ENCODE measurements at regions not wholly inside any gene's neighbourhood (a gene's known extent, or its start where the extent isn't known, plus 50 kb on each side); places are given as distances from the start of the nearest gene placed in this dataset.

DNA sequence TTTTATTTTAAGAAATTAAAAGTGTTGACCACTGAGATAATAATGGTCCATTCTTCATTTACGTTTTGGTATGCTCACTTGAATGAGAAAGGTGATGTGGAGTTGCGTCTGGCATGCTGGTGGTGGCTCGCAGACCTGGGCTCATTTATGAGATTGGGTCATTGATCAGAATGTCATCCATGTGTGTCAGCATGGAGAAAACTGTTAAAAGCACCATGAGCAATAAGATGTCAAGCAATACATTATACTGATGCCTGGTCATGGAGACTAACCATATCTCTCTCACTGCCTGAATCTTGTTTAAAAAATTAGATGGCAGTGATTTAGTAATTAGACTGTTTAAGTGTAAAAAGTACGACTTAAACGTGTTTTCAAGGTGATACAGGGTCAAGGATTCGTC lies 503.4 kb upstream of the SEMA6D start:
- no peaks in the 10 kb centered on the region for H3K27me3 ChIP-seq (ENCODE audit: insufficient read depth, low read length)
- POLR2A ChIA-PET: no interaction called here
- no TSS peak for BruUV-seq (replicated peaks)
- ATAC-seq (no peak), DNase-seq (ENCODE audit: low read depth, low spot score) (no peak)
- H3K79me2 ChIP-seq (ENCODE audit: insufficient read depth, low read length): no peaks in the 10 kb centered on the region
- CTCF ChIA-PET: no interaction called here
- H3K9me3 ChIP-seq (ENCODE audit: control insufficient read depth in 1 of 2, insufficient read depth in 1 of 2, low read depth in 1 of 2, low read length in 2 of 2): peaks cover 15 to 31% of the 10 kb centered on the region in 2 experiments; a peak in 2 of 4 replicates
- no peaks in the 10 kb centered on the region for H3K9me2 ChIP-seq (ENCODE audit: insufficient read depth)
- H3K36me3 ChIP-seq (ENCODE audit: control insufficient read depth in 1 of 2, insufficient read depth in 2 of 2, low read length in 2 of 2): no peaks in the 10 kb centered on the region
- TF ChIP-seq CEBPB (IDR thresholded peaks at IDR 0.05; ENCODE audit: low read depth) (no peak), EZH2phosphoT487 (IDR thresholded peaks at IDR 0.05; ENCODE audit: borderline replicate concordance) (no peak), ZNF274 (IDR thresholded peaks at IDR 0.05; ENCODE audit: low read depth, low read length) (no peak), POLR2AphosphoS5 (IDR thresholded peaks at IDR 0.05; ENCODE audit: low read depth, low read length) (no peak), CBX3 (IDR thresholded peaks at IDR 0.05; ENCODE audit: low read depth) (no peak), POLR2A (IDR thresholded peaks at IDR 0.05; ENCODE audit: borderline replicate concordance, extremely low read depth, insufficient read depth, insufficient read length) (no peak), TCF7L2 (IDR thresholded peaks at IDR 0.05; ENCODE audit: borderline replicate concordance, extremely low read depth, insufficient read depth, insufficient read length) (no peak), RAD21 (IDR thresholded peaks at IDR 0.05; ENCODE audit: low read depth) (no peak), JUND (IDR thresholded peaks at IDR 0.05) (no peak)
- TF ChIP-seq, protein P1, sequence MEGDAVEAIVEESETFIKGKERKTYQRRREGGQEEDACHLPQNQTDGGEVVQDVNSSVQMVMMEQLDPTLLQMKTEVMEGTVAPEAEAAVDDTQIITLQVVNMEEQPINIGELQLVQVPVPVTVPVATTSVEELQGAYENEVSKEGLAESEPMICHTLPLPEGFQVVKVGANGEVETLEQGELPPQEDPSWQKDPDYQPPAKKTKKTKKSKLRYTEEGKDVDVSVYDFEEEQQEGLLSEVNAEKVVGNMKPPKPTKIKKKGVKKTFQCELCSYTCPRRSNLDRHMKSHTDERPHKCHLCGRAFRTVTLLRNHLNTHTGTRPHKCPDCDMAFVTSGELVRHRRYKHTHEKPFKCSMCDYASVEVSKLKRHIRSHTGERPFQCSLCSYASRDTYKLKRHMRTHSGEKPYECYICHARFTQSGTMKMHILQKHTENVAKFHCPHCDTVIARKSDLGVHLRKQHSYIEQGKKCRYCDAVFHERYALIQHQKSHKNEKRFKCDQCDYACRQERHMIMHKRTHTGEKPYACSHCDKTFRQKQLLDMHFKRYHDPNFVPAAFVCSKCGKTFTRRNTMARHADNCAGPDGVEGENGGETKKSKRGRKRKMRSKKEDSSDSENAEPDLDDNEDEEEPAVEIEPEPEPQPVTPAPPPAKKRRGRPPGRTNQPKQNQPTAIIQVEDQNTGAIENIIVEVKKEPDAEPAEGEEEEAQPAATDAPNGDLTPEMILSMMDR (IDR thresholded peaks at IDR 0.05 in 2 of 3, conservative IDR thresholded peaks at IDR 0.05 in 1 of 3; ENCODE audit: borderline replicate concordance in 1 of 3, insufficient read depth in 1 of 3, low read depth in 2 of 3, low read length in 2 of 3): no peak
- H3K4me2 ChIP-seq (ENCODE audit: low read length): no peak overlapping the region
- no peak overlapping the region for H2AFZ ChIP-seq (ENCODE audit: low read depth, low read length, poor library complexity, severe bottlenecking)
- H4K20me1 ChIP-seq (ENCODE audit: insufficient read depth): no peaks in the 10 kb centered on the region
- no peak overlapping the region for H3K4me3 ChIP-seq (replicated peaks in 1 of 2; ENCODE audit: low read depth in 1 of 2, low read length in 2 of 2)
- no peak overlapping the region for H3K9ac ChIP-seq (ENCODE audit: low read length)
- RAD21 ChIA-PET (ENCODE audit: low non-redundant PET in 1 of 2, low total read pairs in 2 of 2, uncharacterized antibody in 2 of 2, unreplicated experiment in 2 of 2): no interaction called here
- no peak overlapping the region for H3K27ac ChIP-seq (ENCODE audit: low read depth, low read length)
- intact Hi-C loops (cut with micrococcal nuclease): no loop called here
- H3K4me1 ChIP-seq (ENCODE audit: control insufficient read depth in 1 of 2, insufficient read depth in 2 of 2, low read length in 2 of 2): no peaks in the 10 kb centered on the region

Data from HCT116 (cell line).